GM18861 (cell line): ENCODE measurements at regions not wholly inside any gene's neighbourhood (a gene's known extent, or its start where the extent isn't known, plus 50 kb on each side); places are given as distances from the start of the nearest gene placed in this dataset.

Experiments
- ATAC-seq: cut with Tn5 transposase; IDR thresholded peaks from one replicate; pipeline ENCODE4 v1.9.1; 2021; ENCODE audit not compliant: unreplicated experiment

DNA sequence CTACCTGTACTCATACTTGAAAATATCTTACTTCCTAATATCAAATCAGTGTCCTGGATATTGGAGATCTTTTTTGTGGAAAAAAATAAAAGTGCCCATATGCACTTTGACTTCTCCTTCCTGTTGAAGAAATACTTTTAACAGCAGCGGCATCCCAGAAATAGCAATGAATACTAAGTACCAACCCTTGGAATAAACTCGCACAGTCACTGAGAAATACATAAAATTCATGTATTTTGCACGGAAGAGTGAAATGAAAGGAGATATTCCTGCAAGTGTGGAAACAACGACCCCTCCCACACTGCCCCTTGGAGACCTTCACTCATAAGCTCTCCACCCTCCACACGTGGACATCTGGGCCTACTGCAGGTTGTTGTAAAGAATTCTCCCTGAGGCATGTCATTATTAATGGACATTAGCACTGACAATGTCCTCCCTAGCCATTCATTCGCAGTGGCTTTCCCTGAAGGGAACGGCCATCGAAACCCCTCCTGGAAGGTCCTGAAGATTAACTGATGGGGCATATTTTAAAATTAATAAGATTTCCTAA lies 407.6 kb upstream of the PFKP start:
- no peak for ATAC-seq

DNA sequence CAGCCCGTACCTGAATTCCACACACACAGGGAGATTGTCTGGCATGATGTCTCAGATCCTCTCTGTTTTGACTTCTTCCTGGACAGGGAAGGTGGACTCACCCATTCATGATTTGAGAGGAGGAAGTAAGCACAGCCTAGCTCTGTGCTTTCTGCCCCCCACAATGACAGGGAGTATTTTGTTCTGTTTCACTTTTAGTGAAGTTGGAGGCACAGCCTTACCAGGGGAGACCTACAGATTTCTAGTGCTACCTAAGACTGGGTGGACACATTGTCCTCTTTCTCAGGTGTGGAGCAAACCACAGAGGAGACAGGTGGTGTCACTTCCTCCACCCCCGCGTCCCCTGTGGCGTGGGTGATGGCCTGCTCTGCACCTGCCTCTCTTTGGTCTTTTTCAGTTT lies 408.6 kb upstream of the PFKP start:
- no peak for ATAC-seq

DNA sequence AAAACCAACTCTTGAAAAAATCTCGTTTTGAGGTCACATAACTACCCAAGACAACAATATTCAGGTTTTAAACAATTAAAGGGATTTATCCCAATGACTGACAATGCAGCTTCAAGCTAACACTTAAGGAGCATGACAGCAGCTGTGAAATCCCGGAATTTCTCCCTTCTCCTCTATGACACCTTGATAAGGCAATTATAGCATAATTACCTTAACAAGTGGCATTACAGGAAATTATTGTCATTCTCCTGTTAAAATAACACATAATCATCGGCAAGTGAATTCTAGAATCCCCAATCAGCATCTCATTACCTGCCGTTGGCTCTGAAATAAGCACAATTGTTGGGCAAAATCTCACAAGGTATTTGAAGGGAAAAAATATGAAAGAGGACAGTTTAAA lies 417.0 kb upstream of the PFKP start:
- ATAC-seq = no peak

DNA sequence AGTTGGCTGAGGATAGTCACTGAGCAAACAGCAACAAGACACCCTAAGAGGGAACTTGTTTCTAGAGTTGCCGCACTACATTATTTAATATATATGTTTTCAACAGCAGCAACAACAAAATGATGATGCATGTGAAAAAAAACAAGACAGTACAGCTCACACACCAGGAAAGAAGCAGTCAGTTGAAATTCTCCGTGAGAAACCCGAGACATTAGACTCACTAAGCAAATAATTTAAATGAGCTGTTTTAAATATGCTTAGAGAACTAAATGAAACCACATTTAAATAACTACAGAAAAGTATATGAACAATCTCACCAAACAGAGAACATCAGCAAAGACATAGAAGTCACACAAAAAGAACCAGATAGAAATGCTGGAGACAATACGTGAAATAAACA lies 426.3 kb upstream of the PFKP start:
- no peak for ATAC-seq

DNA sequence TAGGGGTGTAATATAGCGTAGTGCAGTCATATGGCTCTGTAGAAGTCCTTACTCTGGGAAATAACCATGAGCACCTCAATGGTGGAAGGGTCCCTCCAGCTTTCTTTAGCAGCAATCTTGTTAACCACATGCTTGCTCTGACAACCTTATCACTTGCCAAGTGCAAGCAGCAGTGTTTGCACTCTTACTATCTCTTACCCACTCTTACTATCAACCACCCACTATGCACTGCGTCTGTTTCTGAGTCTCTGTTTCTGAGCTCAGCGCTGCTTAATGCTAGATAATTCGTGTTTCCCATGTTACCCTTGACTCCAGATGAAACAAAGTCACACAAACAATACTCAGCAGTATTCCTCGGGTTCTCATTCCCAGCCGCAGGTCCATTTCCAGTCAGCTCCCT lies 433.7 kb upstream of the PFKP start:
- no peak for ATAC-seq

DNA sequence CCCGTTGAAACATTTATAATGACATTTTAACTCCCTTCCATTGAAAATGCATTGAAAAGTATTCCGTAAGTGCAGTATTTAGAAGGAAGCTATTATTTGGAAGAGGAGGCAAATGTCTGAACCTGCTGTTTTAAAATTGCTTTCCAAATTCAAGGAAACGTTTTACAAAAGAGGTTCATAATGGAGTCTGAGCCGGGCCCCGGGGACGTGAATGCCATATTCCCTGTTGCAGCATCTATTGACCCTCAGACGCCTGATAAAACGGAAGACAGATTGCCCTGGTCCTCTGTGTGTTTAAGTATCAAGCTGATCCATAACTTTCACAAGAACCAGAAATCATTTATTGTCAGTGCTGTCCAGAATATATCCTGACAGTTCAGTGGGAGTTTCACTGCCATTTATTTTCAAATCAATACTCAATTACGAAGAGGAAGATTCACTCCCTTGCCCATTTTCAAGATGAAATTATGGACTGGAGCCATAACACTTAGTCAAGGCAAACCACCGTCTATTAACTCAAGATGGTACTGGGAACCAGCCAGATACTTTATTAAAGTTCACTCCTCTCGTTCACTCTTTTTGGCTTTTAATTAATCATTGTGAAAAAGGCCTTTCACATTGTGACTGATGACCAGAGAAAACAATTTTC lies 435.7 kb upstream of the PFKP start:
- no peak for ATAC-seq

DNA sequence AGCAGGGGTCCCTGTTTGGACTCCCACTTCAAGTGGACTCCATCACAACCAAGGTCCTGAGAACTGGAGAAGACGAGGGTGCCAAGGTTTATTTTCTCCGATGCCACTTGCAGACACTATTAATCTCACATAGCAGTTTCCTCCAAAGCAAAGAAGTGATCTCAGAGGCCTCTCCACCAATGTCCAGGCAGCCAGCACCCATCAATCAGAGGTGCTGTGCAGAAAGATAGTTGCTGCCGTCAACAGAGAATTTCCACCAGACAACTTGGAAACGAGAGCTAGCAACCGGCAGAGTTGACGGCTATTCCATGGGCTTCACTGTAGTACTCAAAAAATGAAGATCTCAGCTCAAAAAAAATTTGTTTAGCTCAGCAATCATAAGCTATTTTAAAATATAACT lies 438.6 kb upstream of the PFKP start:
- ATAC-seq = no peak

DNA sequence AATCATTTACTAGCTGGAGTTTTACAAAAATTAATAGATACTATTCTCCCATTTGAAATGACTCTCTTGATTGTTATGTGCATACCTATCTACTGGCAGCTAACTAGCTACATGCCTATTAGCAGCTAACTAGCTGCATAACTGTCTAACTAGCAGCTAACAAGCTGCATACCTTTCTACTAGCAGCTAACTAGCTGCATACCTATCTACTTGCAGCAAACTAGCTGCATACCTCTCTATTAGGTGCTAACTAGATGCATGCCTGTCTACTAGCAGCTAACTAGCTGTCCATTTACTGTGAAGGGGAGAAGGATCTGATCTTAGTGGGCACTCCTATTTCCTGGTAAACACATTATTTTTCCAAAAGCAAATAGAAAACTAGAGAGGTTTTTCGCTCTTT lies 439.4 kb upstream of the PFKP start:
- ATAC-seq = no peak

DNA sequence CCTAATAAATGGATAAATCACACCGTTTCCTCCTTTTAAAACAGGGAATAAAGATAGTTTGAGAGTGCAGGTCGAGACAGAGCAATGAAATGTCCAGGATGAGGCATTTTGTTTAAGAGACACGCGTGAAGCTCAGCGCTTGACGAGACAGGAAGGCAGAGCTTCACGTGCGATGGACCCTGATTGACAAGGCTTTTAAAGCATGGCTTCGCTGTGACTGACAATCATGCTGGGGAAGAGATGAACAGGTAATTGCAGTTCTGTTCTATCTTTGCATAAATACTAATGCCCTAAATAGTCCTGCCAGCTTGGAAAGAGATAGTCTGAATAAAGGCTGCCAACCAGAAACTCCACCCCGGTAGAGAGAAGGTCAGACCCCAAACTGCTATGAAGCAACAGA lies 442.3 kb upstream of the PFKP start:
- no peak for ATAC-seq

DNA sequence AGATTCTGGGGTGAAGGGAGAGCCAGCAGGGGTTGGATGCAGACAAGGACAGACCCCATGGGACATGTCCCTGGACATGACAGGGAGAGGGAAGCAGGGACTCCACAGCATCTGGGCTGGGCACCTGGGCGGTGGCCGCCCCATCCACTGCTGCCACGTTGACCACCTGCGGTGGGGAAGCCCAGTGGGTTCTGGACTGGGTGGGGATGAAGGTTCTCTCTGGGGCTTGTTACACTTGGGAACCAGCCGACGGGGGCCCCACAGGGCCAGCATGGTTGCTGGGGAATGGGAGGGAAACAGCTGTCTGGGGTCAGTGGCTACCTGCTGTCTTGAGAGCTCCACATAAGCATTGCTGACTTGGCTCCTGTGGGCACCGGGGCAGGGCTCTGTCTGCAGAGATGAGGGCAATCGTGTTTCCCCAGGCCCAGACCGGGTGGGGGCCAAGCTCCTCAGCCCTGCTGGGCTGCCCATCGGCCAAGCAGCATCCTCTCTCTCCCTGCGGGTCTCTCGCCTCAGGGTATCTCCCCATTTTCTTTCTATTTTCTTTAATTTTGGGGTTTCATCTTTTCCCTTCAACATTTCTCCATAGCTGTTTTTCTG lies 443.6 kb upstream of the PFKP start:
- ATAC-seq = no peak

DNA sequence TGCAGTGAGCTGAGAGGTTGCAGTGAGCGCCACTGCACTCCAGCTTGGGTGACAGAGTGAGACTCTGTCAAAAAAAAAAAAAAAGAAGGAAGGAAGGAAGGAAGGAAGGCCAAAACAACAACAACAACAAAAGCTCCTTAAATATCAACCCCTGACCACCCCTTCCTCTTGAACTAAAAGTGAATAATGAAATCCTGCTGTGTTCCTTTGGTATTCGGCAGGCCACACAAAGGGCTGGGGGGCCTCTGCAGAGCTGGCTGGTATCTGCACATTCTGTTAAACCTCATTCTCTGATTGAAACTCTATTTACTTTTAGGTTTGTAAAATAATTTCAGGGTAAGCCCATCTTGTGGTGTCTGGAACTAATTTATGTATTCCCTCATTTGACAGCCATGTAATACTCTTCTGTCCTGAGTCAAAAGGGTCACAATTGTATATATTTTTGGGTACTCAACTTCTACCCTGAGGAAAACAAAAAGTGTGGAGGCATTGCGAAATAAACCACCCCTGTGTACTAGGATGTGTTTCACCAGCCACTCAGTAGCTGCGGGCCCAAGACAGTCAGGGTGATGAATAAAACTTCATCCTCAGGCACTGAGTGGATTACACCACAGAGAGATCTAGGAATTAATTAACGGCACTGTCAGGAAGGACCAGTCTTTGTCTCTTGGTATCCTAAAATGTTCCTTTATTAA lies 446.4 kb upstream of the PFKP start:
- ATAC-seq = no peak

DNA sequence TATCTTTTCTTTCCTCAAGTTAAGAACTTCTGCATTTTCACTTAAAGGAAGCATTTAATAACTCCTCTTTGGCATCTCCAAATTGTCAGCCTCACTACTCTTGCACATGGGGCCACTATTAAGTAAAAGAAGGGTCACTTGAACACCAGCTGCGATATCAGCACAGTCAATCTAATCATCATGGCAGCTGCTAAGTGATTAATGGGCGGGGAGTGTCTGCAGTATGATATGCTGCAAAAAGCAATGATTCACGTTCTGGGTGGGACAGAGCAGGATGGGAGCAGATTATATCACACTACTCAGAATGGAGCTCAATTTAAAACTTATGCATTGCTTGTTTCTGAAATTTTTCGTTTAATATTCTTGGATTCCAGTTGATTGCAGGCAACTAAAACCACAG lies 447.4 kb upstream of the PFKP start:
- ATAC-seq = no peak

DNA sequence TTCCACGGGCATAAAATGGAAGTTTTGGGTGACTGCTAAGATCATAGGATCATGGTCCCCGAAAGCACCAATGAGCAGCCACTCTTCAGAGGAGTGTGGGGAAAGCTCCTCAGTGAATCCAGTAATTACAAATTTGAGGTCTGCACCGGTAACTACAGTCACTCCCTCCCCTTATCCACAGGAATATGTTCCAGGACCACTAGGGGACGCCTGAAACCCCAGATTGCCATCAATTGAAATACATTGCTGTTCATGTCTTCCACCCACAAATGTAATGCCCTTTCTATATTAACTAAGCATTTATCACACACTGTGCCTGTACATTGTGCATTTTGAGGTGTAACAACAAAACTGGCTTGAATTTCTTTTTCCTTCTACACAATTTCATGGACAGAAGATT lies 447.9 kb upstream of the PFKP start:
- ATAC-seq = no peak

DNA sequence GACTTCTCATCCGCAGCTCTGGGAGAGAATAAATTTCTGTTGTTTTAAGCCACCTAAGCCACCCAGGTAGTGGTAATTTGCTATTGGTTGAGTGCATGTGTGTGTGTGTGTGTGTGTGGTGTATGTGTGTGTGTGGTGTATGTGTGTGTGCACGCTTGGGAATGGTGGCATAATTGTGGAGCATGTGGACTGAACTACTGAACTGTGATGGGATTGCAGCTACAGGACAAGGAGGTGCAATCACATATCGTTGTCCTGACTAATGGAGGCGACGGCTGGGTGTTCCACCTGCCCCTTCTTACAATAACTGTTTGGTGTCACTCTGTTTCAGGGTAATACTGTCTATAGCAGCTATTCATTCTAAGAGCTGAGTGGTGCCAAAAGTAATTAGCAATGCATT lies 448.7 kb upstream of the PFKP start:
- no peak for ATAC-seq

DNA sequence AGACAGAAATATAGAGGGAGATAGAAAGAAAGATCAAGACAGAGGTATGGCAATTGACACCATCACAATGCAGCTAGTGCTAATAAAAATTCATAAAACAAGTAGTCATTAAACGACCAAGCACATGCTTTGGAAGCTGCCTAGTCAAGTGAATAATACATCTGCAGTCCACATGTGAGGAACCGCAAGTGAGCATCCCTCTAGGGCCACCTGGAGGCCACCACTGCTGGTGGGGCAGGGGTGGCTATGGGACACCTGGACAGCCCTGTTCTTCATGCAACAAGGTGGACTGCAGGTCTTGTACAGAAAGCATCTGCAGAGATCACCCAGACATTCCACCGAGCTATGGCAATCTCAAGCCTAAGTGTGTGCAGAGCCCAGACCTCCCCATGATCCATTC lies 451.1 kb upstream of the PFKP start:
- no peak for ATAC-seq

DNA sequence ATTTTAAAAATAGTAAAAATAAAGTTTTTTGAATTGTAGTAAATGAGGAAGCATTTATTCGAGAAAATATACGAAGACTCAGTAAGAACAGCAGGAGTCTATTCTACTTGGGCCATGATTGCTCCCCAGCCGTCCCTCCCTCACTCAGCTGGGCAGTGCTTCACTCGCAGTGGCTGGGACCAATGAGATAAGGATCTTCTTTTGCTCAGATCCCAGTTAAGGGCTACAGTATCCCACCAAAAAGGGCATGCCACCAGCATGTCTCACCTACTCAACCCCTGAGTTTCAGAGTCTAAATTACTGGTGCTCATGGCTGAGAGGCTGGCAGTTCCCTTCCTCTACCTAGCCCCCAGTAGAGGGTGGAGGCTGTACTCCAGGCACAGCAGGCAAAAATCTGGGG lies 455.7 kb upstream of the PFKP start:
- no peak for ATAC-seq

DNA sequence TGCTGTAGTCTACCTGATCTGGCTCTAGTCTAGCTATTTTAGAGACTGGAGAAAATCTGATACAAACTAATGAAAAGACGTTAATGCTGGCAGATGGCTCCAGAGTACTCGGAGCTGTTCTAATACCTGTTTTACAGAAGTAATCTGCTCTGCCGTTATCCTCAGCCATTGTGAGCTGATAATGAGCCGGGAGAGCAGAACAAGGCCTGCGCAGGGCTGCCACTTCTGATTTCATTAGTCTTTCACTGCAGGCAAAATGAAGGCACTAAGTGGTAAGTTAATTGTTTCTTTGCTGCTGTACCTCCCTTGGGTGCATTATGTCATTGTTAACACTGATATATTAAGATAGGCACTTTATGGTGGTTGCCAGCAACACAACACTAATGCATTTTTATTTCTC lies 456.4 kb upstream of the PFKP start:
- no peak for ATAC-seq

DNA sequence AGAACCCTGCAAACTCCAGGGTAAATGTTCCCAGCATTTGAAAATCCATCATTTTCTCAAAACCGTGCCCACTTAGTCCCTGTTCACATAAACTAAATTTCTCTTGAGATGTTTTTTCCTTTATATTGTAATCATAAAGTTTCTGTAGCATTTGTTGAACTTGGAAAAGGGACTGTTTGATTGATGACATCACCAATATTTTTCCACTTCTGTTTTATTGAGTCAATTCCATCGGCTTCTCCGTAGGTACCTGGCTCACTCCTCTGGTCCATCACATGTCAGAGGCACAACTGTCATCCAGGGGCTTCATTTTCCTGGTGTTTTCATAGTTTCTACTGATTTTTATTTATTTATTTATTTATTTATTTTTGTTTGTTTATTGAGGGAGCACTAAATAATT lies 462.5 kb upstream of the PFKP start:
- no peak for ATAC-seq

DNA sequence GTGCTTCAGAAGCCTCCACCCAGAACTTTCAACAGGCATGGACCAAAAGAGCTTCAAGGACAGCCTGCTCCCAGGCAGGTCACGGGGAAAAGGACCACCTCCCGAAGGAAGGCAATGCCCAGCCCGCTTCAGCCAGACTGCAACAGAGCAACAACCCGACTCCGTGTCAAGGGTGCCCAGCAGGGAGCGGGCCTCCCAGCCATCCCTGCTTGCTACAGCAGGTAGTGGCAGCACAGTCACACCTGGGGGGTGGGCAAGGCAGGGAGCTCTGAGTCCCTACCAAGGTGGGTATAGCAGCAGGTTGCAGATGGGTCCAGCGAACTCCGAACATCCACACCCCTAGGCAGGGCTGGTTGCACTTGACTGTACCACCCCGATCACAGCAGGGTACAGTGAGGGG lies 467.8 kb upstream of the PFKP start:
- no peak for ATAC-seq

DNA sequence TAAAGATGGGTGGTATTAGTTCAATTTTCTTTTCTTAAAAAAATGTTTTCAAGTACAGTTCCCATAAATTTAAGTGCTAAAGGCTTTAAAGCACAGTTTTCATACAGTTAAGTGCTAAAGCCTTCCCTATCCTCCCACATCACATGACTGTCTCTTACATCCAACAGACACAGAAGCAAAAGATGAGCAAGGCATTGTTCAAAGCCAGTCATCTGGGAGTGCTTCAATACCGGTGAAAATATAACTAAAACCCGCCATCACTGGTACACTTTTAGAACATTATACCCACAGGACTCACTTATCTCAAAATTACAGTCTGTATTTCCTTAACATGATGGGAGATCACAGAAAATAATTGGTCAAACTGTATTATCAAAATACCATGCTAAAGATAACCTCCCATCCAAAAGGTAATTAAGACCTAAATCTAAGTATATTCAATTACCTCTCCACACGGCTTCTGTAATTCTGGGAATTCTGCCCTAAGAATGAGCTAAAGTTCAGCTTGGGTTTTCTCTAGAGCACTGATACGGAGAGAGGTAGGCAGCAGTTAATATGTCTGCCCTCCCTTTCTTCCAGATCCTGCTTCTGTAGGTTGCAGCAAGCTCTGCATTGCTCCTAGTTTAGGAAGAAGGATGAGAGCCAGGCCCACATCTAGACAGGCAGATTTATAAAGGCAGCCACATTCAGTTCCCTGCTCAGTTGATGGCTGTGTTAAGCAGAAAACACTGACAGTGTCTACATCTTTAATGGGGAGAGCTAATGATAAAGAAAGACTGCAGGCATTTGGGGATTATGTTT lies 474.8 kb upstream of the PFKP start:
- no peak for ATAC-seq

DNA sequence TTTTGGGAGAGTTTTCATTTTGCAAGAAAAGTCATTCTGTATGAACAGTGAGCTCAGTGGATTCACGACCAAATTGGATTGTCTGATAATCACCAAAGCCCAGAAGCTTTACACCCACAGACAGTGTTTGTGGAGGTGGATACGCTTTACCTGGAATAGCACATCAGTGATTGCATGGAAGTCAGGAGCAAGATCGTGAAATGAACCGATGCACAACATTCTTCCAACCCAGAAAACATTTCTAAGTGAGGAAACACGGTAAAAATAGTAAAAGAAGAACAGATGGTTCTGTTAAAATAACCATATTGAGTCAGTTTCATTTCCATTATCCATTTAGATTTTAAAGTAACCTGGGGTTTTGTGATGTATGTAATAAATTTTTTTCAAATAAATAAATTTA lies 478.2 kb upstream of the PFKP start:
- ATAC-seq = no peak

DNA sequence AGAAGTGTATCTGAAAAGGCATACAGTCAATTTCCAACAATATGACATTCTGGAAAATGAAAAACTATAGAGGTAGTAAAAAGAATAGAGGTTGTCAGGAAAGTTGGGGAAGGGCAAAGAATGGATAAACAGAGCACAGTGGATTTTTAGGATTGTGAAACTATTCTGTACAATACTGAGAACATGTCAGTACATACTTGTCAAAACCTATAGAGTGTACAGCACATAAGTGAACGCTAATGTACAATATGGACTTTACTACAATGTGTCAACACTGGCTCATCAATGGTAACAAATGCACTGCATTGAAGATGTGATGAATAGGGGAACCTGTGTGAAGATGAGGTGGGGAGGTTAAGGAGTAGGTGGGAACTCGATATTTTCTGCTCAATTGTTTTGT lies 483.0 kb upstream of the PFKP start:
- ATAC-seq = no peak
